ENCODE measurements at regions not wholly inside any gene's neighbourhood (a gene's known extent, or its start where the extent isn't known, plus 50 kb on each side); places are given as distances from the start of the nearest gene placed in this dataset.
A peak's percentile ranks its signal among the peaks of the same experiment; 100 is the strongest.

DNA sequence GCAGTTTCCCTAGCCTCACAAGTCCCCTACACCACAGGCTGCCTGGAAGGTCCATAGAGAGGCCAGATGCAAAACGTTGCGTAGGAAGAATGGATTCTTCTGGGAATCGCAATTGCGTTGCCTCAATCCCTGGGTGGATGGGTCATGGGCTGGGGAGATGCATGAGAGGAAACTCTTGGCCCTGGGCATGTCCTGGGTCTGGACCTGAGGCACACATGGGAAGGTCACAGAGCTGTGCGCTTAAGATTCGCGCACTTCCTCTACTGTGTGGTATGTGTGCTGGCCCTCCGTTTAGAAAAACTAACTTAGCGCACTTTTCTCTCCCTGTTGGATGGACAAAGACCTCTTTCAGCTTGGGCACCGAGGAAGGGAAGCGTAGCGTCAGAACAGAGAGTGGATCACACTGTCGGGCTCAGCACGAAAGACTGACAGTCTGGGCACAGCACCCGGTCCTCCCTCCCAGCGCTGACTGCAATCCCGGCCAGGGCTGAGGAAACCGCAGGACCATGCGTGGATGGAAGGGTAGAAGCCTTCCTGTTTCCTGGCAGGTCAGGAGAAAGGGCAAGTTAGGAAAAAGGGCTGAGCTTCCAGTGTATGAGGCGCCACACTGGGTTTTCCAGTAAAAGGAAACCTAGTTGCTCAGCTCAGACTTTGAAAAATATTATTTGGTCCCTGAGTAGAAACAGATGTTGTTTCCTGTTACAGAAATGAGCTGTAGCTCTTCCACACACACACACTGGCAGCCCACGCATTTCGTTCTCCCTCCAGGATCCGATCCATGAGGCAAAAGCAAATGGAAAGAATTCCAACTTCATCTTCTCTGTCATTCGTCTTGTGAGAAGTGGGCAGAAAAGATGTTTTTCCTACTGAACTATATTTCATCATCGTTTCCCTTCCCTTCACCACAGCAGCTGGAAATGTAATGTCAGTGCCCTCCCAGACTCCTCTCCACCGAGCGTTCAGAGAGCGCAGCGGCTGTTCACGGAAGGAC lies 86.0 kb downstream of the ING1 start:
- Mint-ChIP-seq H3K9me3 (no peaks in the 10 kb centered on the region), H3K4me1 (peaks cover 17% of the 10 kb centered on the region), H3K4me3 (no peak overlapping the region), H3K27ac (no peak overlapping the region), H3K27me3 (ENCODE audit: insufficient read depth) (peaks cover 22% of the 10 kb centered on the region), H3K36me3 (ENCODE audit: low read depth) (no peaks in the 10 kb centered on the region)
- no peaks in the 10 kb centered on the region for H3K27me3 ChIP-seq (ENCODE audit: control insufficient read depth, insufficient read depth, low read length, poor library complexity, severe bottlenecking)
- no peak for TF ChIP-seq CTCF (conservative IDR thresholded peaks at IDR 0.05)
- H3K4me1 ChIP-seq (ENCODE audit: control insufficient read depth, insufficient read depth, low read length) = peaks cover 3% of the 10 kb centered on the region
- no peak for DNase-seq
- WGBS, 2 experiments (ENCODE audit: insufficient coverage in 1 of 2, insufficient read length in 1 of 2) = 87 to 88% methylated on average over 24 to 30 of the region's 30 CpGs
- H3K36me3 ChIP-seq (ENCODE audit: control insufficient read depth, insufficient read depth, low read length) = no peaks in the 10 kb centered on the region
- no peak overlapping the region for H3K4me3 ChIP-seq (ENCODE audit: low read length)
- no peak overlapping the region for H3K27ac ChIP-seq (ENCODE audit: low read depth, low read length)
- no peak overlapping the region for H3K9ac ChIP-seq (ENCODE audit: extremely low read depth, low read length, poor library complexity, severe bottlenecking)
- no peaks in the 10 kb centered on the region for H3K9me3 ChIP-seq (ENCODE audit: control insufficient read depth, low read length)

DNA sequence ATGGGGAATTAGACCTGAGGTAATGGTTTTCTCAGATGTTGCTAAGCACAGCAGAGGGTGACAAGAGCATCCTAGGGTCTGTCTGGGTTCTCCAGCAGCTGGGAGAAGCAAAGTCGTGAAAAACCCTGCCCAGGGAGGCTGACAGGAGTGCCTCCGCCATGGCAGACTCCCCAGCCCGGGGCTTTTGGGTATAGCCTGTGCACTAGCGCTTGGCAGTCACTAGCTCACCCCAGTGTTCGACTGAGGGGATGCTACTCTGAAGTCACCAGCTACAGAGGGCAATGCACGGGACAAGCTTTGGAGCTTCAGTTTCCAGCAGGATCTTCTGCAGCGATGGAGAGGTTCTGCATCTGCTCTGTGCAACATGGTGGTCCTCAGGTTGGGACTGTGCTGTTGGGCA lies 87.5 kb downstream of the ING1 start:
- WGBS, 2 experiments (ENCODE audit: insufficient coverage in 1 of 2, insufficient read length in 1 of 2) = 75 to 83% methylated on average over 6 to 7 of the region's 7 CpGs
- no peaks in the 10 kb centered on the region for H3K27me3 ChIP-seq (ENCODE audit: control insufficient read depth, insufficient read depth, low read length, poor library complexity, severe bottlenecking)
- no peak overlapping the region for H3K27ac Mint-ChIP-seq

DNA sequence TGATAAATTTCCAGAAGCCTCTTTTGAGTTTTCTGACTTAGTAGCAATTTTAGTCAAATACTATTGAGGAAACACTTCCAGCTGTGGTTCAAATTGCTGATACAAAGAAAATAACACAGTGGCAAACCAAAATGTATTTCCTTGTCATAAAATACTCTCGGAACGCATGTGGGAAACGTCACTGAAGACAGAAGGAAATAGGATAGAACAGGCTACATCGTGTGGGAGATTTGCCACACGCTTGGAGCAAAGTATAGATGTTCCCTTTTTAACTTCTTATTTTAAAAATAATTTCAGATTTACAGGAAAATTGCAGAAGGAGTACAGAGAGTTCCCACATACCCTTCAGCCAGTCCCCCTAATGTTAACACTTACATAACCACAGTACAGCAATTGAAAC lies 88.8 kb downstream of the ING1 start:
- Histone ChIP-seq H3K27me3 (ENCODE audit: control insufficient read depth, insufficient read depth, low read length, poor library complexity, severe bottlenecking) (no peaks in the 10 kb centered on the region), H3K9ac (ENCODE audit: extremely low read depth, low read length, poor library complexity, severe bottlenecking) (no peak overlapping the region), H3K9me3 (ENCODE audit: control insufficient read depth, low read length) (no peaks in the 10 kb centered on the region), H3K36me3 (ENCODE audit: control insufficient read depth, insufficient read depth, low read length) (no peaks in the 10 kb centered on the region), H3K4me3 (ENCODE audit: low read length) (no peak overlapping the region), H3K4me1 (ENCODE audit: control insufficient read depth, insufficient read depth, low read length) (peaks cover 3% of the 10 kb centered on the region), H3K27ac (ENCODE audit: low read depth, low read length) (no peak overlapping the region)
- no peak for DNase-seq
- Mint-ChIP-seq H3K4me3 (no peak overlapping the region), H3K27me3 (ENCODE audit: insufficient read depth) (peaks cover 19% of the 10 kb centered on the region), H3K27ac (no peak overlapping the region), H3K9me3 (no peaks in the 10 kb centered on the region), H3K4me1 (peaks cover 9% of the 10 kb centered on the region), H3K36me3 (ENCODE audit: low read depth) (no peaks in the 10 kb centered on the region)
- 98 to 100% methylated on average over 2 to 5 of the region's 5 CpGs for WGBS, 2 experiments (ENCODE audit: insufficient coverage in 1 of 2, insufficient read length in 1 of 2)
- TF ChIP-seq CTCF (conservative IDR thresholded peaks at IDR 0.05) = no peak

More for the DNA sequence above, 87.5 kb downstream of the ING1 start:
- no peak overlapping the region for H3K4me3 ChIP-seq (ENCODE audit: low read length)
- H3K27ac ChIP-seq (ENCODE audit: low read depth, low read length) = no peak overlapping the region
- DNase-seq = peak; percentile 49
- Mint-ChIP-seq H3K36me3 (ENCODE audit: low read depth) (no peaks in the 10 kb centered on the region), H3K4me1 (peaks cover 10% of the 10 kb centered on the region), H3K9me3 (no peaks in the 10 kb centered on the region), H3K4me3 (no peak overlapping the region), H3K27me3 (ENCODE audit: insufficient read depth) (peaks cover 19% of the 10 kb centered on the region)
- TF ChIP-seq CTCF (conservative IDR thresholded peaks at IDR 0.05) = peak; percentile 35
- peaks cover 3% of the 10 kb centered on the region for H3K4me1 ChIP-seq (ENCODE audit: control insufficient read depth, insufficient read depth, low read length)
- H3K36me3 ChIP-seq (ENCODE audit: control insufficient read depth, insufficient read depth, low read length) = no peaks in the 10 kb centered on the region
- no peaks in the 10 kb centered on the region for H3K9me3 ChIP-seq (ENCODE audit: control insufficient read depth, low read length)
- H3K9ac ChIP-seq (ENCODE audit: extremely low read depth, low read length, poor library complexity, severe bottlenecking) = no peak overlapping the region

Measured in endodermal cell (in vitro differentiated cells).